Neural cell (in vitro differentiated cells): ENCODE measurements at regions not wholly inside any gene's neighbourhood (a gene's known extent, or its start where the extent isn't known, plus 50 kb on each side); places are given as distances from the start of the nearest gene placed in this dataset.

Experiments
- H2AFZ ChIP-seq: fragments of 200-600, 300-800 bp; sonication (generic), shearing (Covaris generic); 2 replicates; pipeline ENCODE4 v1.6.0; 2014; ENCODE audit warnings: low read depth, mild to moderate bottlenecking, antibody characterized with exemption, low read length, moderate library complexity
- H3F3A ChIP-seq: fragments of 200-600 bp; shearing (Covaris generic); 2 replicates; pipeline ENCODE4 v1.6.1; 2016; ENCODE audit warnings: mild to moderate bottlenecking, moderate library complexity, mixed read lengths, antibody characterized with exemption, low read length; ENCODE audit not compliant: insufficient read depth, poor library complexity, severe bottlenecking
- H3K27ac ChIP-seq: fragments of 200-600, 300-800 bp; sonication (generic), shearing (Covaris generic); 2 replicates; pipeline ENCODE4 v1.5.1; 2014; ENCODE audit warnings: mild to moderate bottlenecking, low read length, moderate library complexity
- H3K27me3 ChIP-seq: fragments of 300-800, 200-600 bp; sonication (generic), shearing (Covaris generic); 2 replicates; pipeline ENCODE4 v1.6.0; 2014; ENCODE audit warnings: mild to moderate bottlenecking, low read depth, low read length, moderate library complexity; ENCODE audit not compliant: insufficient read depth
- H3K36me3 ChIP-seq: fragments of 300-800, 200-600 bp; sonication (generic), shearing (Covaris generic); 2 replicates; pipeline ENCODE4 v1.5.1; 2014; ENCODE audit warnings: mild to moderate bottlenecking, antibody characterized with exemption, low read length, moderate library complexity; ENCODE audit not compliant: insufficient read depth
- H3K4me2 ChIP-seq: fragments of 300-800, 200-600 bp; sonication (generic), shearing (Covaris generic); 2 replicates; pipeline ENCODE4 v1.6.0; 2014; ENCODE audit warnings: mild to moderate bottlenecking, low read length
- H3K4me3 ChIP-seq: fragments of 300-800, 200-600 bp; sonication (generic), shearing (Covaris generic); 2 replicates; pipeline ENCODE4 v1.5.1; 2014; ENCODE audit warnings: mild to moderate bottlenecking, low read length, moderate library complexity
- H3K79me2 ChIP-seq: fragments of 200-600 bp; shearing (Covaris generic); replicated peaks from 2 replicates; pipeline ENCODE4 v1.6.0; 2014; ENCODE audit warnings: mild to moderate bottlenecking, low read length, moderate library complexity; ENCODE audit not compliant: insufficient read depth
- H3K9ac ChIP-seq: fragments of 300-800, 200-600 bp; sonication (generic), shearing (Covaris generic); 2 replicates; pipeline ENCODE4 v1.6.1; 2016; ENCODE audit warnings: mild to moderate bottlenecking, low read length, mixed read lengths
- H3K9me2 ChIP-seq: fragments of 200-600 bp; shearing (Covaris generic); 2 replicates; pipeline ENCODE4 v1.6.1; 2016; ENCODE audit warnings: mild to moderate bottlenecking, low read length, mixed read lengths; ENCODE audit not compliant: insufficient read depth
- H3K9me3 ChIP-seq: fragments of 200-600, 300-800 bp; sonication (generic), shearing (Covaris generic); 2 replicates; pipeline ENCODE4 v1.6.1; 2016; ENCODE audit warnings: mild to moderate bottlenecking, mixed run types, low read length, moderate library complexity, mixed read lengths
- H4K20me1 ChIP-seq: fragments of 200-600 bp; shearing (Covaris generic); 2 replicates; pipeline ENCODE4 v1.6.1; 2016; ENCODE audit warnings: mild to moderate bottlenecking, mixed run types; ENCODE audit not compliant: insufficient read depth
- EP300 ChIP-seq: fragments of 450-650 bp; conservative IDR thresholded peaks from 2 replicates; pipeline ENCODE4 v1.6.1; 2014; ENCODE audit warnings: antibody characterized with exemption, mild to moderate bottlenecking, moderate library complexity; ENCODE audit not compliant: poor library complexity, severe bottlenecking
- EZH2 ChIP-seq: fragments of 200-600, 300-800 bp; shearing (Covaris generic), sonication (generic); IDR thresholded peaks from 2 replicates; pipeline ENCODE4 v1.6.1; 2014; ENCODE audit warnings: antibody characterized with exemption, low read length, borderline replicate concordance, mild to moderate bottlenecking; ENCODE audit not compliant: insufficient read depth, poor library complexity, severe bottlenecking
- MXI1 ChIP-seq: fragments of 450-650 bp; conservative IDR thresholded peaks from 2 replicates; pipeline ENCODE4 v1.6.1; 2014; ENCODE audit warnings: antibody characterized with exemption, mild to moderate bottlenecking; ENCODE audit not compliant: poor library complexity, severe bottlenecking
- POLR2AphosphoS5 ChIP-seq: IDR thresholded peaks from 2 replicates; pipeline ENCODE4 v1.6.1; 2012
- RAD21 ChIP-seq: fragments of 450-650 bp; conservative IDR thresholded peaks from 2 replicates; pipeline ENCODE4 v1.6.1; 2014; ENCODE audit warnings: antibody characterized with exemption, mild to moderate bottlenecking, moderate library complexity
- SMC3 ChIP-seq: fragments of 450-650 bp; conservative IDR thresholded peaks from 2 replicates; pipeline ENCODE4 v1.6.1; 2014; ENCODE audit warnings: antibody characterized with exemption, mild to moderate bottlenecking, moderate library complexity; ENCODE audit not compliant: poor library complexity
- TAF1 ChIP-seq: IDR thresholded peaks from 2 replicates; pipeline ENCODE4 v1.6.1; 2012; ENCODE audit warnings: low read depth
- TF ChIP-seq, protein P1 (sequence below): fragments of 450-650 bp; IDR thresholded peaks from 2 replicates; pipeline ENCODE4 v1.5.1; 2014; ENCODE audit warnings: antibody characterized with exemption, mild to moderate bottlenecking, moderate library complexity; ENCODE audit not compliant: poor library complexity, severe bottlenecking
- TF ChIP-seq, protein P2 (sequence below): IDR thresholded peaks from 2 replicates; pipeline ENCODE4 v1.6.1; 2012; ENCODE audit warnings: borderline replicate concordance

DNA sequence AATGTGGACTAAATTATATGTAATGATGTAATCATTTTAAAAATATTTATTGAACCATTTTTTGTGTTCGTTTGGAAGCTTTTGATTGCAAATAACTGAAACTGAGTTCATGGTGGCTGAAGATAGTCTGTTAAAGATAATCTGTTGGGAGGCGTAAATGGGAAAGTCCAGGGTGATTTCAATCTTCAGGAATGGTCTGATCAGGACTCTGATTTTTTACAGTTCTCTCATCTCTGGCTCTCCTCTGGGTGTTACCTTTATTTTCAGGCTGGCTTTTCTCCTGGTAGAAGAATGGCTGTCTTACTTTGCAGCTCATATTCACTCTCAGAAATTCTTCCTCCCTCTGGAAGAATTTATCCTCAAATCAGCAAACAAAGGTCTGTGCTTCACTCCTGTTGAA lies 199.0 kb upstream of the LEF1 start:
- no peaks in the 10 kb centered on the region for H3K36me3 ChIP-seq
- no peak overlapping the region for H3K27ac ChIP-seq
- H3K9me3 ChIP-seq = no peaks in the 10 kb centered on the region
- H3K27me3 ChIP-seq = no peaks in the 10 kb centered on the region
- H2AFZ ChIP-seq = no peak overlapping the region
- no peaks in the 10 kb centered on the region for H4K20me1 ChIP-seq
- H3K4me3 ChIP-seq = no peak overlapping the region
- H3K9ac ChIP-seq = no peak overlapping the region
- no peaks in the 10 kb centered on the region for H3K79me2 ChIP-seq
- no peak for TF ChIP-seq POLR2AphosphoS5
- TF ChIP-seq EZH2 = no peak
- TF ChIP-seq, protein P1, sequence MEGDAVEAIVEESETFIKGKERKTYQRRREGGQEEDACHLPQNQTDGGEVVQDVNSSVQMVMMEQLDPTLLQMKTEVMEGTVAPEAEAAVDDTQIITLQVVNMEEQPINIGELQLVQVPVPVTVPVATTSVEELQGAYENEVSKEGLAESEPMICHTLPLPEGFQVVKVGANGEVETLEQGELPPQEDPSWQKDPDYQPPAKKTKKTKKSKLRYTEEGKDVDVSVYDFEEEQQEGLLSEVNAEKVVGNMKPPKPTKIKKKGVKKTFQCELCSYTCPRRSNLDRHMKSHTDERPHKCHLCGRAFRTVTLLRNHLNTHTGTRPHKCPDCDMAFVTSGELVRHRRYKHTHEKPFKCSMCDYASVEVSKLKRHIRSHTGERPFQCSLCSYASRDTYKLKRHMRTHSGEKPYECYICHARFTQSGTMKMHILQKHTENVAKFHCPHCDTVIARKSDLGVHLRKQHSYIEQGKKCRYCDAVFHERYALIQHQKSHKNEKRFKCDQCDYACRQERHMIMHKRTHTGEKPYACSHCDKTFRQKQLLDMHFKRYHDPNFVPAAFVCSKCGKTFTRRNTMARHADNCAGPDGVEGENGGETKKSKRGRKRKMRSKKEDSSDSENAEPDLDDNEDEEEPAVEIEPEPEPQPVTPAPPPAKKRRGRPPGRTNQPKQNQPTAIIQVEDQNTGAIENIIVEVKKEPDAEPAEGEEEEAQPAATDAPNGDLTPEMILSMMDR = no peak
- TF ChIP-seq RAD21 = no peak
- no peak for TF ChIP-seq EP300
- TF ChIP-seq SMC3 = no peak
- TF ChIP-seq, protein P2, sequence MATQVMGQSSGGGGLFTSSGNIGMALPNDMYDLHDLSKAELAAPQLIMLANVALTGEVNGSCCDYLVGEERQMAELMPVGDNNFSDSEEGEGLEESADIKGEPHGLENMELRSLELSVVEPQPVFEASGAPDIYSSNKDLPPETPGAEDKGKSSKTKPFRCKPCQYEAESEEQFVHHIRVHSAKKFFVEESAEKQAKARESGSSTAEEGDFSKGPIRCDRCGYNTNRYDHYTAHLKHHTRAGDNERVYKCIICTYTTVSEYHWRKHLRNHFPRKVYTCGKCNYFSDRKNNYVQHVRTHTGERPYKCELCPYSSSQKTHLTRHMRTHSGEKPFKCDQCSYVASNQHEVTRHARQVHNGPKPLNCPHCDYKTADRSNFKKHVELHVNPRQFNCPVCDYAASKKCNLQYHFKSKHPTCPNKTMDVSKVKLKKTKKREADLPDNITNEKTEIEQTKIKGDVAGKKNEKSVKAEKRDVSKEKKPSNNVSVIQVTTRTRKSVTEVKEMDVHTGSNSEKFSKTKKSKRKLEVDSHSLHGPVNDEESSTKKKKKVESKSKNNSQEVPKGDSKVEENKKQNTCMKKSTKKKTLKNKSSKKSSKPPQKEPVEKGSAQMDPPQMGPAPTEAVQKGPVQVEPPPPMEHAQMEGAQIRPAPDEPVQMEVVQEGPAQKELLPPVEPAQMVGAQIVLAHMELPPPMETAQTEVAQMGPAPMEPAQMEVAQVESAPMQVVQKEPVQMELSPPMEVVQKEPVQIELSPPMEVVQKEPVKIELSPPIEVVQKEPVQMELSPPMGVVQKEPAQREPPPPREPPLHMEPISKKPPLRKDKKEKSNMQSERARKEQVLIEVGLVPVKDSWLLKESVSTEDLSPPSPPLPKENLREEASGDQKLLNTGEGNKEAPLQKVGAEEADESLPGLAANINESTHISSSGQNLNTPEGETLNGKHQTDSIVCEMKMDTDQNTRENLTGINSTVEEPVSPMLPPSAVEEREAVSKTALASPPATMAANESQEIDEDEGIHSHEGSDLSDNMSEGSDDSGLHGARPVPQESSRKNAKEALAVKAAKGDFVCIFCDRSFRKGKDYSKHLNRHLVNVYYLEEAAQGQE = no peak
- no peak for TF ChIP-seq MXI1
- TF ChIP-seq TAF1 = no peak
- no peaks in the 10 kb centered on the region for H3F3A ChIP-seq
- no peaks in the 10 kb centered on the region for H3K9me2 ChIP-seq
- H3K4me2 ChIP-seq = no peak overlapping the region

DNA sequence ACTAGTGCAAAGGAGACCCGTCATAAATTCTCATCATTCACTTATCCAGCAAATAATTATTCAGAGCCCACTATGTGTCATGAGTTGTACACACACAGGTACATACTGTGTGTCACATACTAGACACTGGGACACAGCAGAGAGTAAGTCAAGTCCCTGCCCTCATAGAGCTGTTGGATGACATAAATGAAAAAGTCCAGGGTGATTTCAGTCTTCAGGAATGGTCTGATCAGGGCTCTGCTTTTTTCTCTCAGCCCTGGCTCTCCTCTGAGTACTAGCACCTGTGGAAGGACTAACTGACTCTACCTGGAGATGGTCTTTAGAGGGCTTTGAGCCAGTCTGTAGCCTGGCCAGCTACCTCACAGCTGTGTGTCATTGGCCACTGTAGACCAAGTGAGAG lies 198.0 kb upstream of the LEF1 start:
- Histone ChIP-seq H3K79me2 (no peaks in the 10 kb centered on the region), H4K20me1 (no peaks in the 10 kb centered on the region), H3K27me3 (no peaks in the 10 kb centered on the region), H3K4me2 (no peak overlapping the region), H3K27ac (no peak overlapping the region), H3F3A (no peaks in the 10 kb centered on the region), H3K9me3 (no peaks in the 10 kb centered on the region), H3K9ac (no peak overlapping the region), H3K9me2 (no peaks in the 10 kb centered on the region), H2AFZ (no peak overlapping the region), H3K4me3 (no peak overlapping the region), H3K36me3 (no peaks in the 10 kb centered on the region)
- TF ChIP-seq EP300 (no peak), MXI1 (no peak), EZH2 (no peak), TAF1 (no peak), POLR2AphosphoS5 (no peak), SMC3 (no peak), RAD21 (no peak)
- TF ChIP-seq, protein P2 = no peak
- TF ChIP-seq, protein P1 = no peak
